Smooth muscle cell (in vitro differentiated cells): ENCODE measurements at regions not wholly inside any gene's neighbourhood (a gene's known extent, or its start where the extent isn't known, plus 50 kb on each side); places are given as distances from the start of the nearest gene placed in this dataset.

Experiments used
- DNase-seq: peaks from one replicate; lab custom pipeline; 2025; ENCODE audit not compliant: unreplicated experiment; lab: John Stamatoyannopoulos, UW
- H2AFZ ChIP-seq: fragments of 200-600 bp; sonication (generic); 2 replicates; pipeline ENCODE4 v1.6.0; 2016; ENCODE audit warnings: antibody characterized with exemption, low read depth, mild to moderate bottlenecking
- H3F3A ChIP-seq: fragments of 200-600 bp; sonication (generic); 2 replicates; pipeline ENCODE4 v1.6.0; 2017; ENCODE audit warnings: antibody characterized with exemption, low read depth
- H3K27ac ChIP-seq: fragments of 200-600 bp; sonication (generic); 2 replicates; pipeline ENCODE4 v1.5.1; 2016; ENCODE audit warnings: low read depth, mild to moderate bottlenecking
- H3K27me3 ChIP-seq: fragments of 200-600 bp; sonication (generic); 2 replicates; pipeline ENCODE4 v1.6.1; 2016; ENCODE audit warnings: low read depth, mild to moderate bottlenecking
- H3K36me3 ChIP-seq: fragments of 200-600 bp; sonication (generic); 2 replicates; pipeline ENCODE4 v1.5.1; 2016; ENCODE audit warnings: low read depth
- H3K4me1 ChIP-seq: fragments of 200-600 bp; sonication (generic); 2 replicates; pipeline ENCODE4 v1.5.1; 2016; ENCODE audit warnings: low read depth
- H3K4me2 ChIP-seq: fragments of 200-600 bp; sonication (generic); 2 replicates; pipeline ENCODE4 v1.6.0; 2016; ENCODE audit warnings: mild to moderate bottlenecking
- H3K4me3 ChIP-seq: fragments of 200-600 bp; sonication (generic); 2 replicates; pipeline ENCODE4 v1.5.1; 2016; ENCODE audit warnings: mild to moderate bottlenecking
- H3K79me2 ChIP-seq: fragments of 200-600 bp; sonication (generic); 2 replicates; pipeline ENCODE4 v1.6.0; 2016; ENCODE audit warnings: low read depth, mild to moderate bottlenecking
- H3K9ac ChIP-seq: fragments of 200-600 bp; sonication (generic); 2 replicates; pipeline ENCODE4 v1.6.0; 2016; ENCODE audit warnings: low read depth
- H3K9me3 ChIP-seq: fragments of 200-600 bp; sonication (generic); replicated peaks from 2 replicates; pipeline ENCODE4 v1.5.1; 2016; ENCODE audit warnings: low read depth
- H4K20me1 ChIP-seq: fragments of 200-600 bp; sonication (generic); 2 replicates; pipeline ENCODE4 v1.6.0; 2016; ENCODE audit warnings: low read depth
- WGBS: methylation state at CpG from one replicate; pipeline ENCODE4 v1.1.7; 2016; ENCODE audit warnings: low lambda C conversion rate; 5-methylcytosine and 5-hydroxymethylcytosine counted together
- TF ChIP-seq, protein P1 (sequence below): fragments of 200-600 bp; sonication (generic); IDR thresholded peaks from 2 replicates; pipeline ENCODE4 v1.5.1; 2017; ENCODE audit warnings: borderline replicate concordance, mild to moderate bottlenecking, antibody characterized with exemption; ENCODE audit not compliant: insufficient read depth, poor library complexity, severe bottlenecking

DNA sequence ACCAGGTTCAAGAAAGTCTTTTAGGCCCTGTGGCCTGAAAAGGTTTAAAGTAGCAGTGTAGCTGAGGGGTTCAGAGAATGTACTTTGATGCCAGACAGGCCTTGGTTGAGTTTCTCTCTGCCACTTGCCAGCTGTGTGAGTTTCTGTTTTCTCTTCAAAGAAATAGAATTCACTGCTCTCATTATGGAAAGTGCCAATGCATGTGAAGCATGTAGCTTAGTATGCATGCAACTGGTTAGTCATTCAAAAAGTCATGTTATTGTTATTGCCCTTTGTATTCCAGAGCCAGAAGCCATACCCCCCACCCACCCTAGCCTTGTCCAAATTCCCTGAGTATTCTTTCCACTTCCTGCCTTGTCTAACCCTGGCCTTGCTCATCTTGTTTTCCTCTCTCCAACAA lies 101.7 kb downstream of the ADRB2 start:
- Histone ChIP-seq H3K9ac (no peak overlapping the region), H2AFZ (no peak overlapping the region), H3K36me3 (no peaks in the 10 kb centered on the region), H3K4me1 (no peaks in the 10 kb centered on the region), H3K4me2 (no peak overlapping the region), H3K27ac (no peak overlapping the region), H3K27me3 (peaks cover 4% of the 10 kb centered on the region), H3K79me2 (no peaks in the 10 kb centered on the region), H3K9me3 (no peaks in the 10 kb centered on the region), H3K4me3 (no peak overlapping the region), H4K20me1 (no peaks in the 10 kb centered on the region), H3F3A (no peaks in the 10 kb centered on the region)
- DNase-seq = no peak
- TF ChIP-seq, protein P1, sequence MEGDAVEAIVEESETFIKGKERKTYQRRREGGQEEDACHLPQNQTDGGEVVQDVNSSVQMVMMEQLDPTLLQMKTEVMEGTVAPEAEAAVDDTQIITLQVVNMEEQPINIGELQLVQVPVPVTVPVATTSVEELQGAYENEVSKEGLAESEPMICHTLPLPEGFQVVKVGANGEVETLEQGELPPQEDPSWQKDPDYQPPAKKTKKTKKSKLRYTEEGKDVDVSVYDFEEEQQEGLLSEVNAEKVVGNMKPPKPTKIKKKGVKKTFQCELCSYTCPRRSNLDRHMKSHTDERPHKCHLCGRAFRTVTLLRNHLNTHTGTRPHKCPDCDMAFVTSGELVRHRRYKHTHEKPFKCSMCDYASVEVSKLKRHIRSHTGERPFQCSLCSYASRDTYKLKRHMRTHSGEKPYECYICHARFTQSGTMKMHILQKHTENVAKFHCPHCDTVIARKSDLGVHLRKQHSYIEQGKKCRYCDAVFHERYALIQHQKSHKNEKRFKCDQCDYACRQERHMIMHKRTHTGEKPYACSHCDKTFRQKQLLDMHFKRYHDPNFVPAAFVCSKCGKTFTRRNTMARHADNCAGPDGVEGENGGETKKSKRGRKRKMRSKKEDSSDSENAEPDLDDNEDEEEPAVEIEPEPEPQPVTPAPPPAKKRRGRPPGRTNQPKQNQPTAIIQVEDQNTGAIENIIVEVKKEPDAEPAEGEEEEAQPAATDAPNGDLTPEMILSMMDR = no peak

GRCh38 chr5:148931453-148932057 lies 105.1 kb downstream of the ADRB2 start:
- TF ChIP-seq, protein P1 = no peak
- Histone ChIP-seq H3K27me3 (peaks cover 4% of the 10 kb centered on the region), H3F3A (no peaks in the 10 kb centered on the region), H3K9me3 (no peaks in the 10 kb centered on the region), H4K20me1 (no peaks in the 10 kb centered on the region), H3K9ac (no peak overlapping the region), H3K4me1 (no peaks in the 10 kb centered on the region), H2AFZ (no peak overlapping the region), H3K36me3 (no peaks in the 10 kb centered on the region), H3K79me2 (no peaks in the 10 kb centered on the region), H3K4me2 (no peak overlapping the region), H3K4me3 (no peak overlapping the region), H3K27ac (no peak overlapping the region)
- DNase-seq = no peak

DNA sequence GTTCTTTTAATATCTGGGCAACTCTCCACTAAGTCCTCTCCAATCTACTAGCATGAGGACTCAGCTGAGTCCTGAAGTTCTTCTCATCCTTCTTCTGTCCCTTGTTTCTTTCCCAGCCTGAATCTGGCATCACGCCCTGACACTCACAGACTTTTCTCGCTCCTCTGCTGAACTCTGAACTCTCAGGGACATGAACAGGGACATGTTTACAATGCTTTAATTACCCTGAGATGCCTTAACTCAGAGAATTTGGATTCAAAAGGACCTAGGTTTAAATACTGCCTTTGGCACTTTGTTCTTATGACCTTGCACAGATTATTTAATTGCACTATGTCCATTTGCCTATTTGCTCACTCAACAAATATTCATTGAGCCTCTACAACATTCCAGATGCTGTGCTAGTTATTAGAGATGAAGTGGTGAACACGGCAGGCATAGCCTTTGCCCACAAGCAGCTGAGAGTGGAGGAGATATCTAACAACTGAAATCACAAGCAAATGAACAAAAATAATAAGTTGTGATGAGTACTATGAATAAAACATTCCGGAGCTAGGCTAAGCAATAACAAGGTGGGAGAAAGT lies 106.0 kb downstream of the ADRB2 start:
- DNase-seq = no peak
- 89% methylated on average over 4 of the region's 4 CpGs for WGBS
- H2AFZ ChIP-seq = no peak overlapping the region
- no peaks in the 10 kb centered on the region for H3K4me1 ChIP-seq
- no peaks in the 10 kb centered on the region for H3K36me3 ChIP-seq
- no peak overlapping the region for H3K9ac ChIP-seq
- no peaks in the 10 kb centered on the region for H3K9me3 ChIP-seq
- H3K79me2 ChIP-seq = no peaks in the 10 kb centered on the region
- H3F3A ChIP-seq = no peaks in the 10 kb centered on the region
- no peak overlapping the region for H3K4me3 ChIP-seq
- no peak overlapping the region for H3K4me2 ChIP-seq
- no peak overlapping the region for H3K27ac ChIP-seq
- peaks cover 4% of the 10 kb centered on the region for H3K27me3 ChIP-seq
- TF ChIP-seq, protein P1 = no peak
- H4K20me1 ChIP-seq = no peaks in the 10 kb centered on the region

GRCh38 chr5:148933903-148934432 lies 107.6 kb downstream of the ADRB2 start:
- H4K20me1 ChIP-seq = no peaks in the 10 kb centered on the region
- no peaks in the 10 kb centered on the region for H3K36me3 ChIP-seq
- no peak overlapping the region for H2AFZ ChIP-seq
- DNase-seq = no peak
- TF ChIP-seq, protein P1 = no peak
- no peaks in the 10 kb centered on the region for H3K79me2 ChIP-seq
- no peak overlapping the region for H3K4me2 ChIP-seq
- no peaks in the 10 kb centered on the region for H3F3A ChIP-seq
- H3K4me1 ChIP-seq = peaks cover 6% of the 10 kb centered on the region
- 91% methylated on average over 1 of the region's 1 CpG for WGBS
- no peak overlapping the region for H3K9ac ChIP-seq
- no peak overlapping the region for H3K4me3 ChIP-seq
- no peak overlapping the region for H3K27ac ChIP-seq
- no peaks in the 10 kb centered on the region for H3K9me3 ChIP-seq
- H3K27me3 ChIP-seq = peaks cover 4% of the 10 kb centered on the region
